ENCODE measurements at regions not wholly inside any gene's neighbourhood (a gene's known extent, or its start where the extent isn't known, plus 50 kb on each side); places are given as distances from the start of the nearest gene placed in this dataset.

DNA sequence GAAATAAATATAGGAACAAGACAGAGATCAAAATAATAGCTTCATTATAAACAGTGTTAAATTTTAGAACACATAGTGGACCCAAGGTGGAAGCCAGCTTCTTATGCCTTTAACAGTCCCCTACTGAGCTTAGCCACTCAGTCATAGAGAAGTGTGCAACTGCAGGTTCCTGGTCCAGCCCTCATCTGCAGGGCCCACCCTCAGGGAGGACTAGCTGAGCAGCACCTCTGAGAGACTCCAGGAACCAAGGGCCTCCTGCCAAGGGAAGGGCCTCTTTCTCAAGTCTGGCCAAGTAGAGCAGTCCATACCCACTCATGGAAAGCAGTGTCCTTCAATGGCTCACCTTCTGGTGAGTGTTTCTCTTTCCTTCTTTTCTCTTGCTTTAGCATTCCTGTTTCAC lies 173.7 kb upstream of the PRPS1L1 start:
- TF ChIP-seq RAD21 (IDR thresholded peaks at IDR 0.05; ENCODE audit: low read length) (no peak), POLR2A (IDR thresholded peaks at IDR 0.05; ENCODE audit: low read depth, low read length) (no peak), FOS (IDR thresholded peaks at IDR 0.05; ENCODE audit: low read depth, low read length) (no peak), MXI1 (IDR thresholded peaks at IDR 0.05; ENCODE audit: borderline replicate concordance, low read depth, low read length) (no peak), CHD1 (IDR thresholded peaks at IDR 0.05; ENCODE audit: low read depth, low read length) (no peak), MAFK (IDR thresholded peaks at IDR 0.05; ENCODE audit: low read depth, low read length) (no peak), MAZ (IDR thresholded peaks at IDR 0.05; ENCODE audit: borderline replicate concordance, low read depth, low read length) (no peak), NFE2L2 (IDR thresholded peaks at IDR 0.05; ENCODE audit: low read depth, low read length) (no peak), CEBPB (IDR thresholded peaks at IDR 0.05; ENCODE audit: low read depth, low read length) (no peak), RFX5 (IDR thresholded peaks at IDR 0.05; ENCODE audit: low read depth, low read length) (no peak), BHLHE40 (IDR thresholded peaks at IDR 0.05; ENCODE audit: low read depth, low read length) (no peak)
- TF ChIP-seq, protein P1, sequence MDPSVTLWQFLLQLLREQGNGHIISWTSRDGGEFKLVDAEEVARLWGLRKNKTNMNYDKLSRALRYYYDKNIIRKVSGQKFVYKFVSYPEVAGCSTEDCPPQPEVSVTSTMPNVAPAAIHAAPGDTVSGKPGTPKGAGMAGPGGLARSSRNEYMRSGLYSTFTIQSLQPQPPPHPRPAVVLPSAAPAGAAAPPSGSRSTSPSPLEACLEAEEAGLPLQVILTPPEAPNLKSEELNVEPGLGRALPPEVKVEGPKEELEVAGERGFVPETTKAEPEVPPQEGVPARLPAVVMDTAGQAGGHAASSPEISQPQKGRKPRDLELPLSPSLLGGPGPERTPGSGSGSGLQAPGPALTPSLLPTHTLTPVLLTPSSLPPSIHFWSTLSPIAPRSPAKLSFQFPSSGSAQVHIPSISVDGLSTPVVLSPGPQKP (IDR thresholded peaks at IDR 0.05; ENCODE audit: borderline replicate concordance, low read depth, low read length) = no peak
- TF ChIP-seq, protein P2, sequence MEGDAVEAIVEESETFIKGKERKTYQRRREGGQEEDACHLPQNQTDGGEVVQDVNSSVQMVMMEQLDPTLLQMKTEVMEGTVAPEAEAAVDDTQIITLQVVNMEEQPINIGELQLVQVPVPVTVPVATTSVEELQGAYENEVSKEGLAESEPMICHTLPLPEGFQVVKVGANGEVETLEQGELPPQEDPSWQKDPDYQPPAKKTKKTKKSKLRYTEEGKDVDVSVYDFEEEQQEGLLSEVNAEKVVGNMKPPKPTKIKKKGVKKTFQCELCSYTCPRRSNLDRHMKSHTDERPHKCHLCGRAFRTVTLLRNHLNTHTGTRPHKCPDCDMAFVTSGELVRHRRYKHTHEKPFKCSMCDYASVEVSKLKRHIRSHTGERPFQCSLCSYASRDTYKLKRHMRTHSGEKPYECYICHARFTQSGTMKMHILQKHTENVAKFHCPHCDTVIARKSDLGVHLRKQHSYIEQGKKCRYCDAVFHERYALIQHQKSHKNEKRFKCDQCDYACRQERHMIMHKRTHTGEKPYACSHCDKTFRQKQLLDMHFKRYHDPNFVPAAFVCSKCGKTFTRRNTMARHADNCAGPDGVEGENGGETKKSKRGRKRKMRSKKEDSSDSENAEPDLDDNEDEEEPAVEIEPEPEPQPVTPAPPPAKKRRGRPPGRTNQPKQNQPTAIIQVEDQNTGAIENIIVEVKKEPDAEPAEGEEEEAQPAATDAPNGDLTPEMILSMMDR (conservative IDR thresholded peaks at IDR 0.05; ENCODE audit: low read depth, low read length) = no peak

Measured in IMR-90 (cell line).